ENCODE measurements at regions not wholly inside any gene's neighbourhood (a gene's known extent, or its start where the extent isn't known, plus 50 kb on each side); places are given as distances from the start of the nearest gene placed in this dataset.

DNA sequence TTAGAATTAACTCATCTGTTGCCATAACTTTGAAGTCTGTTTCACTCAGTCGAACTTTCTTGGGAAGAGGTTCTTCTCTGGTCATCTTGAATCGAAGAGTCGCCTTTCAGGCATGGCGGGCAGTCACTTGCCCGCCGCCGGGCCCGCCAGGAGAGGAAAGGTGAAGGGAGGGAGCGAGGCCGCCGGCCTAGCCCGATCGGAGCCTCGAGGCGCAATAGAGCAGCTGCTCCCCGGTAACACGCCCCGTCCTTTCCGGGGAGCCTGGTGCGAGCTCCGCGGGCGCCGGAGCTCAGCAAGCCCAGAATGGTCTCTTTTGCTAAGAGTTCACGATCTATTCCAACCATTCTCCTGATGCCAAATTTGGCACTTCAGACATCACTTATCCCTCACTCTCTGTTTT is 591.8 kb downstream of the TFAP2B start:
- Histone ChIP-seq H3F3A (ENCODE audit: low read depth) (no peaks in the 10 kb centered on the region), H3K79me2 (ENCODE audit: low read depth) (no peaks in the 10 kb centered on the region), H3K9me3 (ENCODE audit: low read depth) (no peaks in the 10 kb centered on the region), H3K4me1 (no peaks in the 10 kb centered on the region), H3K4me3 (no peak overlapping the region), H3K36me3 (no peaks in the 10 kb centered on the region), H4K20me1 (ENCODE audit: low read depth) (no peaks in the 10 kb centered on the region), H3K4me2 (no peak overlapping the region), H3K27ac (no peak overlapping the region), H2AFZ (replicated peaks) (no peak overlapping the region), H3K9ac (no peak overlapping the region), H3K27me3 (no peaks in the 10 kb centered on the region)
- H3K27me3 Mint-ChIP-seq (ENCODE audit: insufficient read depth, low read depth), result no peaks in the 10 kb centered on the region
- no peaks in the 10 kb centered on the region for H3K36me3 Mint-ChIP-seq
- TF ChIP-seq EZH2phosphoT487 (IDR thresholded peaks at IDR 0.05) (no peak), EZH2 (IDR thresholded peaks at IDR 0.05) (no peak), CTCF (IDR thresholded peaks at IDR 0.05) (no peak)
- no peaks in the 10 kb centered on the region for H3K4me1 Mint-ChIP-seq
- H3K9me3 Mint-ChIP-seq, result no peaks in the 10 kb centered on the region
- DNase-seq (ENCODE audit: low spot score), result no peak
- H3K27ac Mint-ChIP-seq, result no peak overlapping the region
- no peak overlapping the region for H3K4me3 Mint-ChIP-seq

GRCh38 chr6:51411496-51412125 is 592.9 kb downstream of the TFAP2B start:
- H3K36me3 ChIP-seq, result no peaks in the 10 kb centered on the region
- H3K4me3 ChIP-seq, result no peak overlapping the region
- H3F3A ChIP-seq (ENCODE audit: low read depth), result no peaks in the 10 kb centered on the region
- no peak for TF ChIP-seq EZH2 (IDR thresholded peaks at IDR 0.05)
- no peak for TF ChIP-seq EZH2phosphoT487 (IDR thresholded peaks at IDR 0.05)
- TF ChIP-seq CTCF (IDR thresholded peaks at IDR 0.05), result no peak
- Mint-ChIP-seq H3K27me3 (ENCODE audit: insufficient read depth, low read depth) (peaks cover 3% of the 10 kb centered on the region), H3K4me3 (no peak overlapping the region), H3K27ac (no peak overlapping the region), H3K36me3 (no peaks in the 10 kb centered on the region), H3K4me1 (no peaks in the 10 kb centered on the region), H3K9me3 (no peaks in the 10 kb centered on the region)
- no peaks in the 10 kb centered on the region for H3K4me1 ChIP-seq
- H4K20me1 ChIP-seq (ENCODE audit: low read depth), result no peaks in the 10 kb centered on the region
- no peak overlapping the region for H3K9ac ChIP-seq
- H3K9me3 ChIP-seq (ENCODE audit: low read depth), result no peaks in the 10 kb centered on the region
- H3K27me3 ChIP-seq, result no peaks in the 10 kb centered on the region
- no peak overlapping the region for H3K27ac ChIP-seq
- no peak overlapping the region for H3K4me2 ChIP-seq
- no peak for DNase-seq (ENCODE audit: low spot score)
- H2AFZ ChIP-seq (replicated peaks), result no peak overlapping the region
- H3K79me2 ChIP-seq (ENCODE audit: low read depth), result no peaks in the 10 kb centered on the region

DNA sequence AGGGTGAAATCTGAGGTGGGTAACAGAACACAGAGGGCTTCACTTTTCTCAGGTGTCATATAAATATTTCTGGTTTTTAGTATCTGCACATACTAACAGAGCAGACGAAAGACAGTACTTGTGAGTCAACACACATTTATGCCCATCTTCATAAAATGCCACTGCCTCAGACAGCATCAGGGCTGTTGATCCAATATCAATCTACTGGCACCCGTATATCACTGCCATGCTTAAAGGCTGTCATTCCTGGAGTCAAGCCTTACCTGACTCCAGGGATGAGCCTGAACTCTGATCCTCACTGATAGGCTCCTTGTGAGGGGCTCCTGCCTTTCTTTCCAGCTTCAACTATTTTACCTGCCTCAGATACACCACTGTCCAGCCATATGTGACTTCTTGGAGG is 595.7 kb downstream of the TFAP2B start:
- Histone ChIP-seq H3K9ac (no peak overlapping the region), H3K4me3 (no peak overlapping the region), H3K4me1 (no peaks in the 10 kb centered on the region), H3K36me3 (no peaks in the 10 kb centered on the region), H3K27me3 (no peaks in the 10 kb centered on the region), H3F3A (ENCODE audit: low read depth) (no peaks in the 10 kb centered on the region), H4K20me1 (ENCODE audit: low read depth) (no peaks in the 10 kb centered on the region), H3K27ac (no peak overlapping the region), H3K9me3 (ENCODE audit: low read depth) (no peaks in the 10 kb centered on the region), H2AFZ (replicated peaks) (no peak overlapping the region), H3K79me2 (ENCODE audit: low read depth) (no peaks in the 10 kb centered on the region), H3K4me2 (no peak overlapping the region)
- Mint-ChIP-seq H3K27ac (no peak overlapping the region), H3K36me3 (no peaks in the 10 kb centered on the region), H3K4me3 (no peak overlapping the region), H3K27me3 (ENCODE audit: insufficient read depth, low read depth) (peaks cover 3% of the 10 kb centered on the region), H3K4me1 (no peaks in the 10 kb centered on the region), H3K9me3 (no peaks in the 10 kb centered on the region)
- DNase-seq (ENCODE audit: low spot score), result no peak
- TF ChIP-seq EZH2phosphoT487 (IDR thresholded peaks at IDR 0.05) (no peak), CTCF (IDR thresholded peaks at IDR 0.05) (no peak), EZH2 (IDR thresholded peaks at IDR 0.05) (no peak)
